NCI-H1417 treated with DMSO at 0.1 percent for 48 hours (cell line): ENCODE measurements at regions not wholly inside any gene's neighbourhood (a gene's known extent, or its start where the extent isn't known, plus 50 kb on each side); places are given as distances from the start of the nearest gene placed in this dataset.

Experiments
- DNase-seq: peaks from one replicate; lab custom pipeline; 2025; lab: John Stamatoyannopoulos, UW

GRCh38 chr5:123763201-123763600 lies 251.2 kb downstream of the CSNK1G3 start:
- no peak for DNase-seq

- no peak for DNase-seq
These were observed 244.8 kb downstream of the CSNK1G3 start for GRCh38 chr5:123756816-123757215.

GRCh38 chr5:123756318-123756665 lies 244.3 kb downstream of the CSNK1G3 start:
- DNase-seq = no peak

- DNase-seq = no peak
These were observed 243.8 kb downstream of the CSNK1G3 start for GRCh38 chr5:123755653-123756317.

GRCh38 chr5:123754908-123755307 lies 242.9 kb downstream of the CSNK1G3 start:
- no peak for DNase-seq

GRCh38 chr5:123753937-123754891 lies 242.2 kb downstream of the CSNK1G3 start:
- no peak for DNase-seq

- no peak for DNase-seq
These were observed 241.4 kb downstream of the CSNK1G3 start for GRCh38 chr5:123753180-123753936.

- no peak for DNase-seq
These were observed 240.7 kb downstream of the CSNK1G3 start for GRCh38 chr5:123752552-123753179.

GRCh38 chr5:123751670-123752069 lies 239.7 kb downstream of the CSNK1G3 start:
- no peak for DNase-seq

- no peak for DNase-seq
These were observed 236.3 kb downstream of the CSNK1G3 start for GRCh38 chr5:123748239-123748638.

- no peak for DNase-seq
These were observed 234.8 kb downstream of the CSNK1G3 start for GRCh38 chr5:123746683-123747360.

- no peak for DNase-seq
These were observed 232.1 kb downstream of the CSNK1G3 start for GRCh38 chr5:123743990-123744583.

GRCh38 chr5:123735384-123735783 lies 223.4 kb downstream of the CSNK1G3 start:
- no peak for DNase-seq

- DNase-seq = no peak
These were observed 220.3 kb downstream of the CSNK1G3 start for GRCh38 chr5:123732257-123732656.

- DNase-seq = no peak
These were observed 210.5 kb downstream of the CSNK1G3 start for GRCh38 chr5:123722451-123722850.

- DNase-seq = no peak
These were observed 209.8 kb downstream of the CSNK1G3 start for GRCh38 chr5:123721675-123722276.

- DNase-seq = no peak
These were observed 209.0 kb downstream of the CSNK1G3 start for GRCh38 chr5:123720955-123721354.

GRCh38 chr5:123720339-123720738 lies 208.4 kb downstream of the CSNK1G3 start:
- no peak for DNase-seq

GRCh38 chr5:123719004-123719403 lies 207.0 kb downstream of the CSNK1G3 start:
- no peak for DNase-seq

- no peak for DNase-seq
These were observed 206.3 kb downstream of the CSNK1G3 start for GRCh38 chr5:123718238-123718637.

GRCh38 chr5:123717139-123717538 lies 205.2 kb downstream of the CSNK1G3 start:
- DNase-seq = no peak
